NCI-H2081 treated with DMSO at 0.1 percent for 48 hours (cell line): ENCODE measurements at regions not wholly inside any gene's neighbourhood (a gene's known extent, or its start where the extent isn't known, plus 50 kb on each side); places are given as distances from the start of the nearest gene placed in this dataset.

ENCODE experiments used
- DNase-seq: peaks from one replicate; lab custom pipeline; 2025; lab: John Stamatoyannopoulos, UW

- DNase-seq: no peak
Observed at GRCh38 chr13:34752283-34752960, 189.6 kb upstream of the NBEA start.

- DNase-seq: no peak
Observed at GRCh38 chr13:34756136-34756535, 185.9 kb upstream of the NBEA start.

- DNase-seq: no peak
Observed at GRCh38 chr13:34756572-34756971, 185.5 kb upstream of the NBEA start.

- no peak for DNase-seq
Observed at GRCh38 chr13:34757441-34757840, 184.6 kb upstream of the NBEA start.

- no peak for DNase-seq
Observed at GRCh38 chr13:34758628-34759027, 183.4 kb upstream of the NBEA start.

GRCh38 chr13:34762312-34762711 is 179.8 kb upstream of the NBEA start:
- DNase-seq: no peak

GRCh38 chr13:34764246-34764645 is 177.8 kb upstream of the NBEA start:
- no peak for DNase-seq

GRCh38 chr13:34765446-34766180 is 176.5 kb upstream of the NBEA start:
- no peak for DNase-seq

- DNase-seq: no peak
Observed at GRCh38 chr13:34767778-34768177, 174.3 kb upstream of the NBEA start.

GRCh38 chr13:34772206-34772605 is 169.9 kb upstream of the NBEA start:
- no peak for DNase-seq

GRCh38 chr13:34772881-34773280 is 169.2 kb upstream of the NBEA start:
- DNase-seq: no peak

GRCh38 chr13:34776390-34776981 is 165.6 kb upstream of the NBEA start:
- no peak for DNase-seq

GRCh38 chr13:34777089-34777913 is 164.8 kb upstream of the NBEA start:
- no peak for DNase-seq

- no peak for DNase-seq
Observed at GRCh38 chr13:34777914-34778303, 164.2 kb upstream of the NBEA start.

- DNase-seq: no peak
Observed at GRCh38 chr13:34779171-34779570, 162.9 kb upstream of the NBEA start.

GRCh38 chr13:34793301-34793700 is 148.8 kb upstream of the NBEA start:
- no peak for DNase-seq

- DNase-seq: no peak
Observed at GRCh38 chr13:34803756-34804155, 138.3 kb upstream of the NBEA start.

- DNase-seq: no peak
Observed at GRCh38 chr13:34805347-34805746, 136.7 kb upstream of the NBEA start.

GRCh38 chr13:34808649-34809048 is 133.4 kb upstream of the NBEA start:
- DNase-seq: no peak

- DNase-seq: no peak
Observed at GRCh38 chr13:34810996-34811395, 131.1 kb upstream of the NBEA start.

- DNase-seq: no peak
Observed at GRCh38 chr13:34815526-34815925, 126.5 kb upstream of the NBEA start.

GRCh38 chr13:34816245-34816884 is 125.7 kb upstream of the NBEA start:
- no peak for DNase-seq
